ENCODE measurements at regions not wholly inside any gene's neighbourhood (a gene's known extent, or its start where the extent isn't known, plus 50 kb on each side); places are given as distances from the start of the nearest gene placed in this dataset.
A peak's percentile ranks its signal among the peaks of the same experiment; 100 is the strongest.

DNA sequence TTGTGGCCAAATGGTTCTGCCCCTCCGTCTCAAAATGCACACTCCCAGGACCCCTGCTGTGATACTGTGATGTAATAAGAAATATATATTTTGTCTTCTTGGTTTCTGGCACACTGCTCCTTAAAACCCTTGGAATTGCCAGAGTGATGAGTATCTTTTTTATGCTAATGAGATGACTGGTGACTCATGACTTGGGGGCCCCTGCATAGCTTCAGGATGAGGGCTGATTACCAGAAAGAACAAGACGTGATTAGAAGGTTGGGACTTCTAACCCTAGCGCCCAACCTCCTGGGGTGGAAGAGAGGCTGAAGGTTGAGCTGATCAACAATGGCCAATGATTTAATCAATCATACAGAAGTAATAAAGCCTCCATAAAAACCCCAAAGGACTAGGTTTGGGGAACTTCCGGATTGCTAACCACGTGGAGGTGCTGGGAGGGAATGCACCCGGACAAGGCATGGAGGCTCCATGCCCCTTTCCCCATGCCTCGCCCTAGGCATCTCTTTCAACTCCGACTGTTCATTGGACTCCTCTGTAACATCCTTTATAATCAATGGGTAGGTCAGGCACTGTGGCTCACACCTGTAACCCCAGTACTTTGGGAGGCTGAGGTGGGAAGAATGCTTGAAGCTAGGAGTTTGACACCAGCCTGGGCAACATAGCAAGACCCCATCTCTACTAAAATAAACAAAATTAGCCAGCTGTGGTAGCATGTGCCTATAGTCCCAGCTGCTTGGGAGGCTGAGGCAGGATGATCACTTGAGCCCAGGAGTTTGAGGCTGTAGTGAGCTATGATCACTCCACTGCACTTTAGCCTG, 89.1 kb downstream of the HS1BP3 start (continued):
- TF ChIP-seq, protein P1, sequence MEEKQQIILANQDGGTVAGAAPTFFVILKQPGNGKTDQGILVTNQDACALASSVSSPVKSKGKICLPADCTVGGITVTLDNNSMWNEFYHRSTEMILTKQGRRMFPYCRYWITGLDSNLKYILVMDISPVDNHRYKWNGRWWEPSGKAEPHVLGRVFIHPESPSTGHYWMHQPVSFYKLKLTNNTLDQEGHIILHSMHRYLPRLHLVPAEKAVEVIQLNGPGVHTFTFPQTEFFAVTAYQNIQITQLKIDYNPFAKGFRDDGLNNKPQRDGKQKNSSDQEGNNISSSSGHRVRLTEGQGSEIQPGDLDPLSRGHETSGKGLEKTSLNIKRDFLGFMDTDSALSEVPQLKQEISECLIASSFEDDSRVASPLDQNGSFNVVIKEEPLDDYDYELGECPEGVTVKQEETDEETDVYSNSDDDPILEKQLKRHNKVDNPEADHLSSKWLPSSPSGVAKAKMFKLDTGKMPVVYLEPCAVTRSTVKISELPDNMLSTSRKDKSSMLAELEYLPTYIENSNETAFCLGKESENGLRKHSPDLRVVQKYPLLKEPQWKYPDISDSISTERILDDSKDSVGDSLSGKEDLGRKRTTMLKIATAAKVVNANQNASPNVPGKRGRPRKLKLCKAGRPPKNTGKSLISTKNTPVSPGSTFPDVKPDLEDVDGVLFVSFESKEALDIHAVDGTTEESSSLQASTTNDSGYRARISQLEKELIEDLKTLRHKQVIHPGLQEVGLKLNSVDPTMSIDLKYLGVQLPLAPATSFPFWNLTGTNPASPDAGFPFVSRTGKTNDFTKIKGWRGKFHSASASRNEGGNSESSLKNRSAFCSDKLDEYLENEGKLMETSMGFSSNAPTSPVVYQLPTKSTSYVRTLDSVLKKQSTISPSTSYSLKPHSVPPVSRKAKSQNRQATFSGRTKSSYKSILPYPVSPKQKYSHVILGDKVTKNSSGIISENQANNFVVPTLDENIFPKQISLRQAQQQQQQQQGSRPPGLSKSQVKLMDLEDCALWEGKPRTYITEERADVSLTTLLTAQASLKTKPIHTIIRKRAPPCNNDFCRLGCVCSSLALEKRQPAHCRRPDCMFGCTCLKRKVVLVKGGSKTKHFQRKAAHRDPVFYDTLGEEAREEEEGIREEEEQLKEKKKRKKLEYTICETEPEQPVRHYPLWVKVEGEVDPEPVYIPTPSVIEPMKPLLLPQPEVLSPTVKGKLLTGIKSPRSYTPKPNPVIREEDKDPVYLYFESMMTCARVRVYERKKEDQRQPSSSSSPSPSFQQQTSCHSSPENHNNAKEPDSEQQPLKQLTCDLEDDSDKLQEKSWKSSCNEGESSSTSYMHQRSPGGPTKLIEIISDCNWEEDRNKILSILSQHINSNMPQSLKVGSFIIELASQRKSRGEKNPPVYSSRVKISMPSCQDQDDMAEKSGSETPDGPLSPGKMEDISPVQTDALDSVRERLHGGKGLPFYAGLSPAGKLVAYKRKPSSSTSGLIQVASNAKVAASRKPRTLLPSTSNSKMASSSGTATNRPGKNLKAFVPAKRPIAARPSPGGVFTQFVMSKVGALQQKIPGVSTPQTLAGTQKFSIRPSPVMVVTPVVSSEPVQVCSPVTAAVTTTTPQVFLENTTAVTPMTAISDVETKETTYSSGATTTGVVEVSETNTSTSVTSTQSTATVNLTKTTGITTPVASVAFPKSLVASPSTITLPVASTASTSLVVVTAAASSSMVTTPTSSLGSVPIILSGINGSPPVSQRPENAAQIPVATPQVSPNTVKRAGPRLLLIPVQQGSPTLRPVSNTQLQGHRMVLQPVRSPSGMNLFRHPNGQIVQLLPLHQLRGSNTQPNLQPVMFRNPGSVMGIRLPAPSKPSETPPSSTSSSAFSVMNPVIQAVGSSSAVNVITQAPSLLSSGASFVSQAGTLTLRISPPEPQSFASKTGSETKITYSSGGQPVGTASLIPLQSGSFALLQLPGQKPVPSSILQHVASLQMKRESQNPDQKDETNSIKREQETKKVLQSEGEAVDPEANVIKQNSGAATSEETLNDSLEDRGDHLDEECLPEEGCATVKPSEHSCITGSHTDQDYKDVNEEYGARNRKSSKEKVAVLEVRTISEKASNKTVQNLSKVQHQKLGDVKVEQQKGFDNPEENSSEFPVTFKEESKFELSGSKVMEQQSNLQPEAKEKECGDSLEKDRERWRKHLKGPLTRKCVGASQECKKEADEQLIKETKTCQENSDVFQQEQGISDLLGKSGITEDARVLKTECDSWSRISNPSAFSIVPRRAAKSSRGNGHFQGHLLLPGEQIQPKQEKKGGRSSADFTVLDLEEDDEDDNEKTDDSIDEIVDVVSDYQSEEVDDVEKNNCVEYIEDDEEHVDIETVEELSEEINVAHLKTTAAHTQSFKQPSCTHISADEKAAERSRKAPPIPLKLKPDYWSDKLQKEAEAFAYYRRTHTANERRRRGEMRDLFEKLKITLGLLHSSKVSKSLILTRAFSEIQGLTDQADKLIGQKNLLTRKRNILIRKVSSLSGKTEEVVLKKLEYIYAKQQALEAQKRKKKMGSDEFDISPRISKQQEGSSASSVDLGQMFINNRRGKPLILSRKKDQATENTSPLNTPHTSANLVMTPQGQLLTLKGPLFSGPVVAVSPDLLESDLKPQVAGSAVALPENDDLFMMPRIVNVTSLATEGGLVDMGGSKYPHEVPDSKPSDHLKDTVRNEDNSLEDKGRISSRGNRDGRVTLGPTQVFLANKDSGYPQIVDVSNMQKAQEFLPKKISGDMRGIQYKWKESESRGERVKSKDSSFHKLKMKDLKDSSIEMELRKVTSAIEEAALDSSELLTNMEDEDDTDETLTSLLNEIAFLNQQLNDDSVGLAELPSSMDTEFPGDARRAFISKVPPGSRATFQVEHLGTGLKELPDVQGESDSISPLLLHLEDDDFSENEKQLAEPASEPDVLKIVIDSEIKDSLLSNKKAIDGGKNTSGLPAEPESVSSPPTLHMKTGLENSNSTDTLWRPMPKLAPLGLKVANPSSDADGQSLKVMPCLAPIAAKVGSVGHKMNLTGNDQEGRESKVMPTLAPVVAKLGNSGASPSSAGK (IDR thresholded peaks at IDR 0.05): peak; percentile 78
- TF ChIP-seq BMI1 (IDR thresholded peaks at IDR 0.05; ENCODE audit: low read length) (no peak), DACH1 (IDR thresholded peaks at IDR 0.05; ENCODE audit: partially characterized antibody) (no peak), ZNF121 (CRISPR knock-in tag; conservative IDR thresholded peaks at IDR 0.05) (peak; percentile 97), FOXK2 (conservative IDR thresholded peaks at IDR 0.05 in 1 of 2, IDR thresholded peaks at IDR 0.05 in 1 of 2; ENCODE audit: low read depth in 2 of 2) (no peak), TCF7L2 (IDR thresholded peaks at IDR 0.05; ENCODE audit: low read depth, low read length) (no peak), PRMT5 (CRISPR knock-in tag; IDR thresholded peaks at IDR 0.05) (no peak), ZNF785 (CRISPR knock-in tag; IDR thresholded peaks at IDR 0.05) (no peak), BDP1 (IDR thresholded peaks at IDR 0.05; ENCODE audit: insufficient read depth, insufficient read length) (no peak), TAF1 (IDR thresholded peaks at IDR 0.05; ENCODE audit: control insufficient read depth, extremely low read depth, insufficient read depth, low read length, severe bottlenecking) (no peak), XRCC4 (IDR thresholded peaks at IDR 0.05; ENCODE audit: extremely low read depth, insufficient read depth, insufficient read length) (no peak), EWSR1 (IDR thresholded peaks at IDR 0.05; ENCODE audit: borderline replicate concordance, low read depth, partially characterized antibody) (no peak)
- TF ChIP-seq, protein P2, sequence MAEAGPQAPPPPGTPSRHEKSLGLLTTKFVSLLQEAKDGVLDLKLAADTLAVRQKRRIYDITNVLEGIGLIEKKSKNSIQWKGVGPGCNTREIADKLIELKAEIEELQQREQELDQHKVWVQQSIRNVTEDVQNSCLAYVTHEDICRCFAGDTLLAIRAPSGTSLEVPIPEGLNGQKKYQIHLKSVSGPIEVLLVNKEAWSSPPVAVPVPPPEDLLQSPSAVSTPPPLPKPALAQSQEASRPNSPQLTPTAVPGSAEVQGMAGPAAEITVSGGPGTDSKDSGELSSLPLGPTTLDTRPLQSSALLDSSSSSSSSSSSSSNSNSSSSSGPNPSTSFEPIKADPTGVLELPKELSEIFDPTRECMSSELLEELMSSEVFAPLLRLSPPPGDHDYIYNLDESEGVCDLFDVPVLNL (CRISPR knock-in tag; IDR thresholded peaks at IDR 0.05; ENCODE audit: low read depth): no peak
- TF ChIP-seq, protein P3, sequence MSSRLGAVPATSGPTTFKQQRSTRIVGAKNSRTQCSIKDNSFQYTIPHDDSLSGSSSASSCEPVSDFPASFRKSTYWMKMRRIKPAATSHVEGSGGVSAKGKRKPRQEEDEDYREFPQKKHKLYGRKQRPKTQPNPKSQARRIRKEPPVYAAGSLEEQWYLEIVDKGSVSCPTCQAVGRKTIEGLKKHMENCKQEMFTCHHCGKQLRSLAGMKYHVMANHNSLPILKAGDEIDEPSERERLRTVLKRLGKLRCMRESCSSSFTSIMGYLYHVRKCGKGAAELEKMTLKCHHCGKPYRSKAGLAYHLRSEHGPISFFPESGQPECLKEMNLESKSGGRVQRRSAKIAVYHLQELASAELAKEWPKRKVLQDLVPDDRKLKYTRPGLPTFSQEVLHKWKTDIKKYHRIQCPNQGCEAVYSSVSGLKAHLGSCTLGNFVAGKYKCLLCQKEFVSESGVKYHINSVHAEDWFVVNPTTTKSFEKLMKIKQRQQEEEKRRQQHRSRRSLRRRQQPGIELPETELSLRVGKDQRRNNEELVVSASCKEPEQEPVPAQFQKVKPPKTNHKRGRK (tag; IDR thresholded peaks at IDR 0.05): no peak
